ENCODE measurements at regions not wholly inside any gene's neighbourhood (a gene's known extent, or its start where the extent isn't known, plus 50 kb on each side); places are given as distances from the start of the nearest gene placed in this dataset.

GRCh38 chr10:78320506-78320905 lies 286.8 kb downstream of the RPS24 start:
- H3K4me3 Mint-ChIP-seq: no peak overlapping the region
- Histone ChIP-seq H3K9ac (ENCODE audit: low read length) (no peak overlapping the region), H2AFZ (ENCODE audit: insufficient read depth, low read depth, low read length, poor library complexity, severe bottlenecking) (no peak overlapping the region), H3K4me3 (ENCODE audit: control extremely low read depth in 1 of 5, extremely low read depth in 1 of 5, insufficient read depth in 1 of 5, low read depth in 2 of 5, low read length in 4 of 5) (no peak overlapping the region), H3K9me3 (ENCODE audit: control extremely low read depth in 1 of 3, control insufficient read depth in 2 of 3, insufficient read depth in 1 of 3, low read length in 2 of 3) (peaks cover 0 to 2% (median 1%) of the 10 kb centered on the region in 3 donors), H3K4me1 (ENCODE audit: control insufficient read depth in 2 of 2, insufficient read depth in 2 of 2, low read length in 2 of 2) (no peaks in the 10 kb centered on the region), H3K27me3 (replicated peaks in 1 of 4; ENCODE audit: control extremely low read depth in 1 of 4, control insufficient read depth in 3 of 4, insufficient read depth in 4 of 4, low read length in 3 of 4) (no peaks in the 10 kb centered on the region), H3K4me2 (replicated peaks; ENCODE audit: low read depth, low read length, poor library complexity, severe bottlenecking) (no peak overlapping the region), H3K27ac (ENCODE audit: low read length in 2 of 2) (no peak overlapping the region), H3K79me2 (ENCODE audit: control insufficient read depth, insufficient read depth, low read length) (no peaks in the 10 kb centered on the region), H4K20me1 (ENCODE audit: control insufficient read depth, insufficient read depth, low read length, poor library complexity, severe bottlenecking) (no peaks in the 10 kb centered on the region), H3K36me3 (replicated peaks in 1 of 2; ENCODE audit: control extremely low read depth in 1 of 2, control insufficient read depth in 1 of 2, extremely low read depth in 1 of 2, insufficient read depth in 2 of 2, low read length in 1 of 2) (no peaks in the 10 kb centered on the region)
- no peak for ATAC-seq (ENCODE audit: low read depth)
- H3K27ac Mint-ChIP-seq: no peak overlapping the region
- H3K27me3 Mint-ChIP-seq: no peaks in the 10 kb centered on the region
- peaks cover under 1% of the 10 kb centered on the region for H3K9me3 Mint-ChIP-seq (ENCODE audit: insufficient read depth)
- DNase-seq: no peak
- ChIA-PET CTCF (no interaction called here), POLR2A (no interaction called here)
- TF ChIP-seq CTCF (IDR thresholded peaks at IDR 0.05) (no peak), EZH2 (IDR thresholded peaks at IDR 0.05; ENCODE audit: borderline replicate concordance, insufficient read depth, low read depth, low read length, poor library complexity, severe bottlenecking) (no peak)
- no peaks in the 10 kb centered on the region for H3K4me1 Mint-ChIP-seq
- intact Hi-C loops (cut with micrococcal nuclease): no loop called here
- WGBS (ENCODE audit: insufficient coverage): 79% methylated on average over 5 of the region's 5 CpGs

DNA sequence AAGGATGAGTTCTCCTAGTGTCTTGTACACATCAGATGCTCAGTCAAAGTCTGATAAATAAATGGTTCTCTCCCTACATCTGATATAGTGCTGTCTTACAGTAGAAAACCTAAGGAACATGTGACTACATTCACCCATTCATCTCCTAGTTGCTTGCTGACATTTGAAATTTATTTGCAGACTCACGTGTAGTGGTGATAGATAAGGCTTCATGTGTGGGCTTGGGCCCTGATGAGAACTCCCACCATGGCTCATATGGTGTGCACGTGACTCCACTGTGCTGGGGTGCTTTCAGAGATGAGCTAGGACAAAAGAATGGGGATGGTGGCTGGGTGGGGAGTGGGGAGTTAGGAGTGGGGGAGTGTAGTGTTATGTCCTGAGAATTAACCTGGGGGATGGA lies 287.3 kb downstream of the RPS24 start:
- H3K9me3 Mint-ChIP-seq (ENCODE audit: insufficient read depth): peaks cover 3% of the 10 kb centered on the region
- CTCF ChIA-PET: no interaction called here
- POLR2A ChIA-PET: no interaction called here
- no peak overlapping the region for H3K27ac ChIP-seq (ENCODE audit: low read length in 2 of 2)
- no peak overlapping the region for H2AFZ ChIP-seq (ENCODE audit: insufficient read depth, low read depth, low read length, poor library complexity, severe bottlenecking)
- peaks cover 0 to 6% (median 3%) of the 10 kb centered on the region in 3 donors for H3K9me3 ChIP-seq (ENCODE audit: control extremely low read depth in 1 of 3, control insufficient read depth in 2 of 3, insufficient read depth in 1 of 3, low read length in 2 of 3)
- no peaks in the 10 kb centered on the region for H3K79me2 ChIP-seq (ENCODE audit: control insufficient read depth, insufficient read depth, low read length)
- H4K20me1 ChIP-seq (ENCODE audit: control insufficient read depth, insufficient read depth, low read length, poor library complexity, severe bottlenecking): no peaks in the 10 kb centered on the region
- no peaks in the 10 kb centered on the region for H3K27me3 ChIP-seq (replicated peaks in 1 of 4; ENCODE audit: control extremely low read depth in 1 of 4, control insufficient read depth in 3 of 4, insufficient read depth in 4 of 4, low read length in 3 of 4)
- no peak overlapping the region for H3K4me3 ChIP-seq (ENCODE audit: control extremely low read depth in 1 of 5, extremely low read depth in 1 of 5, insufficient read depth in 1 of 5, low read depth in 2 of 5, low read length in 4 of 5)
- no peak overlapping the region for H3K27ac Mint-ChIP-seq
- no peak overlapping the region for H3K9ac ChIP-seq (ENCODE audit: low read length)
- H3K4me2 ChIP-seq (replicated peaks; ENCODE audit: low read depth, low read length, poor library complexity, severe bottlenecking): no peak overlapping the region
- no peak for TF ChIP-seq CTCF (IDR thresholded peaks at IDR 0.05)
- TF ChIP-seq EZH2 (IDR thresholded peaks at IDR 0.05; ENCODE audit: borderline replicate concordance, insufficient read depth, low read depth, low read length, poor library complexity, severe bottlenecking): no peak
- no peaks in the 10 kb centered on the region for H3K27me3 Mint-ChIP-seq
- no peak overlapping the region for H3K4me3 Mint-ChIP-seq
- no peaks in the 10 kb centered on the region for H3K36me3 ChIP-seq (replicated peaks in 1 of 2; ENCODE audit: control extremely low read depth in 1 of 2, control insufficient read depth in 1 of 2, extremely low read depth in 1 of 2, insufficient read depth in 2 of 2, low read length in 1 of 2)
- no peak for ATAC-seq (ENCODE audit: low read depth)
- DNase-seq: no peak
- no peaks in the 10 kb centered on the region for H3K4me1 Mint-ChIP-seq
- no peaks in the 10 kb centered on the region for H3K4me1 ChIP-seq (ENCODE audit: control insufficient read depth in 2 of 2, insufficient read depth in 2 of 2, low read length in 2 of 2)
- 88% methylated on average over 2 of the region's 2 CpGs for WGBS (ENCODE audit: insufficient coverage)
- intact Hi-C loops (cut with micrococcal nuclease): no loop called here
